ENCODE measurements at regions not wholly inside any gene's neighbourhood (a gene's known extent, or its start where the extent isn't known, plus 50 kb on each side); places are given as distances from the start of the nearest gene placed in this dataset.
"Not testable (repeated sequence)": the region's sequence is repeated elsewhere in the genome, so short reads cannot be mapped to it uniquely, and the experiment has no call there.

DNA sequence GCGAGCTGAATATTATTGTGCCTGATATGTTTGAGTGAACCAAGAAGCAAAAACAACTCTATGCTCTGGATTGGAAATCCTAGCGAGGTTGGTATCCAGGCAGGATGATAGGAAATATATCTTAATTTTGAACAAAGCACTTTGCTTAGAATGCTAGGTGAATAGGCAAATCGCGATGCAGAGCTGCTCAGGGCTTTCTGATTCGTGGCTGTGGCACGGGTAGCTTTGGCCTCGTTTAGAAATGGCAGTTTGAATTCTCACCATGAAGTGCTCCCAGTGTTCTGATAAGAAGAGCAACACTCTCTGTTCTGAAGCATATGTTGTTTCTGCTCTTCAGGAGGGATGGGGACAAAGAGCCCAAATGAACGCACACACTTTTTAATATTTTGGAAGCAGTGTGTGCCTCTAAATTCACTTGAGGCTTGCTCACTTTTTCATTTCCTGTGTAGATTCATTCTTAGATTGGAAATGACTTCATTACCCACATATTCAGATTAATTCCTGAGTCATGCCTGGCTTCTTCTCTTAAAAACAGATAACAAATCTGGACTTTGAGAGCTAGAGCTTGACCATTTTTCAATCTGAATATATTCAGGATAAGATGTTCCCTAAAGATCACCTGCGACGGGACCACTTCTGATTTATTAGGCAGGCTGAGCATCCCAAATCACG is 200.9 kb downstream of the RPAP3 start:
- no peak for DNase-seq (ENCODE audit: low spot score)
- intact Hi-C loops (cut with DNase I) = no loop called here

DNA sequence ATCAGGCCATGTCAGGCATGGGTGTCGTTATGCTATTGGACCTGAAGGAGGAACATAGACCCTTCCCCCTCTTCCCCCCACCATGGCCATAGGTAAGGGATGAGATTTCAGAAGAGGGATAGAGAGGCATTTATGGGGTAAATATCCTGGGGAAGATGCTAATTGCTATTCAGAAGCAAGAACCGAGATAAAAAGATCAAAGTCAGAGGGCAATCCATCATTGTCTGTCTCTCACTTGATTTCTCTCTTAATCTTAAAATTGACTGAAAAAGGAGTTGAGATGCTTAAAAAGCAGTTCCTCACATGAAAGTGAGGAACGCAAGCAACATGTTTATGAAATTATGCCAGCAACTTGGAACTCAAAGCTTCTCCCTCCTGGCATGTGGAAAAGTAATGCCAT is 212.0 kb downstream of the RPAP3 start:
- no peak for DNase-seq (ENCODE audit: low spot score)
- intact Hi-C loops (cut with DNase I) = no loop called here

DNA sequence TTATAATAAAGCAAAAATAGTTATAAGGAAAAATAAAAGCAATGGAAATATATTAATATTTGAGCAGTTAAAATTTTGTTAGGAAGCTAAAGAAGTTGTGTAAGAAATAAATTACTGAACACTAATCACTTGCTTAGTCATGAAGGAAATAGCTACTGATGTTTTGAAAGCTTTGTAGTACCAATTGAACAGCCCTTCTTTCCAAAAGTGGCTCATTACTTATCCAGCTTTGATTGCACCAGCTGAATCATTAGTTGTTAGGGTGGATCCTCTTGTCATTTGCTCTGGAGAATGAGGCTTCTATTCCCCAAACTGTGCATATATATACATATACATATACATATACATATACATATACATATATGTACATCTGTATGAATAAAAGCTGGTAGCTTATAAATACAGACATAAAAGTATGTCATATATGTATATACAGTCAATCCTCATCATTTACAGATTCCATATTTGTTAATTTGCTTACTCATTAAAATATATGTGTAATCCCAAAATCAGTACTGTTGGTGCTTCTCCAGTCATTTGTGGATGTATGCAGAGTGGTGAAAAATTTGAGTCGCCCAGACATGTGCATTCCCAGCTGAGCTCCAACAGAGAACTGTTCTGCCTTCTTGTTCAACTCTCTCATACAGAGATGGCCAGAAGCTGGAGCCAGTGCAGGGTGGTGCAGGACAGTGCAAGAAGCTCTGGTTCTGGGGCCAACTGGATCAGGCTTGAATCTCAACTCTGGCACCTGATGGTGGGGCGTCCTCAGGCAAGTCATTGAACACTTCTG is 214.1 kb downstream of the RPAP3 start:
- DNase-seq (ENCODE audit: low spot score) = no peak
- intact Hi-C loops (cut with DNase I) = no loop called here

DNA sequence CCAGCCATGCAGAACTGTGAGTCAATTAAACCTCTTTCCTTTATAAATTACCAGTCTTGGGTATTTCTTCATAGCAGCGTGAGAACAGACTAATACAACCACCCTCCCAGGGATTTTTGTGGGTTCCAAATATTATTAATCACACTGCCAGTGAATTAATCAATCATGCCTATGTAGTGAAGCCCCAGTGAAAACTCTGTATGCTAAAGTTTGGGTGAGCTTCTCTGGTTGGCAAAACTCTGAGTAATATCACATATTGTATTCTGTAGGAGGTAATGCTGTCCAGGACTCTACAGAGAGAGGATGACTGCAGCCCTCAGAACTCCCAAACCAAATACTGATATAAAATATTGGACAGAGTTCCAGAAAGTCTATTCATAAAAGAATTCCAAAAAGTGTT is 216.9 kb downstream of the RPAP3 start:
- DNase-seq (ENCODE audit: low spot score) = no peak
- intact Hi-C loops (cut with DNase I) = no loop called here

DNA sequence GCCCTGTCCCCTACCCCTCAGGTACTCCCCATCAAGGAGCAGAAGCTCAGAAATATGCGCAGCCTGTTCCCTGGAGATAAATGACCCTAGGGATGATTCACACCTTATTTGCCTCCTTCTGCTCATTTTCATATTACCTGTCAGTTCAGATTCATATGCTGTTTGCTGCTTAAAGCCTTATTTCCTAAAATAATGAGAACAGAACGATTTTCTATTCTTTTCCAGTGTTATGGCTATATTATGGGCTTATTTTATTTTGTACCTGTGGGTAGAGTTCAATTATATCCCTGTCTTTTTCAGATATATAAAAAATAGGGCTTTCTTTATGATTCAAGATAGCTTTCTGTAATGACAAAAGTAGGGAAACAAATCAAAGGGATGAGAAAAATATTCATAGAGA is 224.8 kb downstream of the RPAP3 start:
- intact Hi-C loops (cut with DNase I) = no loop called here
- no peak for DNase-seq (ENCODE audit: low spot score)

DNA sequence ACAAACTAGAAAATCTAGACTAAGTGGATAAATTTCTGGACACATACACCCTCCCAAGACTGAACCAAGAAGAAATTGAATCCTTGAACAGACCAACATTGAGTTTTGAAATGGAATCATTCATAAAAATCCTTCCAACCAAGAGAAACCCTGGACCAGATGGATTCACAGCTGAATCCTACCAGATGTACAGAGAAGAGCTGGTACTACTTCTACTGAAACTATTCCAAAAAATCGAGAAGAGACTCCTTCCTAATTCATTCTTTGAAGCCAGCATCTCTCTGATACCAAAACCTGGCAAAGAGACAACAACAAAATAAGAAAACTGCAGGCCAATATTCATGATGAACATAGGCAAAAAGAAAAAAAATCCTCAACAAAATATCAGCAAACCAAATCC is 227.4 kb downstream of the RPAP3 start:
- no peak for DNase-seq (ENCODE audit: low spot score)
- intact Hi-C loops (cut with DNase I) = no loop called here

DNA sequence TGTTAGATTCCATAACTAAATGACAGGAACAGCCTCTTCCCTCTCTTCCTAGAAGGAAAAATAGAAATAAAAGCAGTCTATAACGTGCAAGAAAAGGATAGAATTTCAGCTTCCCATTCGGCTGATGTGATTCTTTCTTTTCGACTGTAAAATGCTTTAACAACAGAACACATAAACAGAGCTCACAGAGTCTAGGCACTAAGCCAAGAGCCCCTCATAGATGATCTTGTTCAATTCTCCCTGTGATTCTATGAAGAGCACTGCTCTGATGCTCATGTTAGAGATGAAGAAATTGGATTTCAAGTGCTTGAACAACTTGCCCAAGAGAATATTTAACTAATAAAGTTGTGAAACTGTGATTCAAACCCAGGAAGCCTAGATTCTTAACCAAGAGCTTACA is 232.7 kb downstream of the RPAP3 start:
- DNase-seq (ENCODE audit: low spot score) = no peak
- intact Hi-C loops (cut with DNase I) = no loop called here

DNA sequence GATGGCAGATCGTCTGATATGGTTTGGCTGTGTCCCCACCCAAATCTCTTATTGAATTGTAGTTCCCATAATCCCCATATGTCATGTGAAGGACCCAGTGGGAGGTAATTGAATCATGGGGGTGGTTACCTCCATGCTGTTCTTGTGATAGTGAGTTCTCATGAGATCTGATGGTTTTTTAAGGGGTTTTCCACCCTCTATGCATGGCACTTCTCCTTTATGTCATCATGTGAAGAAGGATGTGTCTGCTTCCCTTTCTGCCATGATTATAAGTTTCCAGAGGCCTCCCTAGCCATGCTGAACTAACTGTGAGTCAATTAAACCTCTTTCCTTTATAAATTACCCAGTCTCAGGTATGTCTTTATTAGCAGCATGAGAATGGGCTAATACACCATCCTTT is 235.5 kb downstream of the RPAP3 start:
- intact Hi-C loops (cut with DNase I) = not testable (repeated sequence)

DNA sequence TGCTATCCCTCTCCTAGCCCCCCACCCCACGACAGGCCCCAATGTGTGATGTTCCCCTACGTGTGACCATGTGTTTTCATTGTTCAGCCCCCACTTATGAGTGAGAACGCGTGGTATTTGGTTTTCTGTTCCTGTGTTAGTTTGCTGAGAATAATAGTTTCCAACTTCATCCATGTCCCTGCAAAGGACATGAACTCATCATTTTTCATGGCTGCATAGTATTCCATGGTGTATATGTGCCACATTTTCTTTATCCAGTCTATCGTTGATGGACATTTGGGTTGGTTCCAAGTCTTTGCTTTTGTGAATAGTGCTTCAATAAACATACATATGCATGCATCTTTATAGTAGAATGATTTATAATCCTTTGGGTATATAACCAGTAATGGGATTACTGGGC is 241.9 kb downstream of the RPAP3 start:
- intact Hi-C loops (cut with DNase I); DNase-seq (ENCODE audit: low spot score): not testable (repeated sequence)

More for the DNA sequence above, 235.5 kb downstream of the RPAP3 start:
- DNase-seq (ENCODE audit: low spot score) = not testable (repeated sequence)

DNA sequence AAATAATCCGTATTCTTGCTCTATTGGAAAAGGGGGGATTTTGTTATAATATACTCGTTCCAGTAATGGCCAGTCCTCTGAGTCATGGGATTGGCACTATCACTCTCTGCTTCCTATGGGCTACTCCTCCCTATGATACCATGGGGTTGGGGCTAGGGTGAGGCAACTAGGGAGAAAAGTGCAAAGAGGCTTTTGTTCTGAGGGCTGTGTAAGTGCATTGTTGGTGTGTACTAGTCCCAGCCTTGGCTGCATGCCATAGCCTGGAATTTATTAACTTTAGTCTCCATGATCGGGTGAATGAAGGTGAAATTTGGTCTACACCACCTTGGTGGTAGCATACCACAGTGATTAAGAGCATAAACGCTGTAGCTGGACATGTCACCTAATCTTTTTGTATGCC is 247.6 kb downstream of the RPAP3 start:
- DNase-seq (ENCODE audit: low spot score) = no peak
- intact Hi-C loops (cut with DNase I) = no loop called here

DNA sequence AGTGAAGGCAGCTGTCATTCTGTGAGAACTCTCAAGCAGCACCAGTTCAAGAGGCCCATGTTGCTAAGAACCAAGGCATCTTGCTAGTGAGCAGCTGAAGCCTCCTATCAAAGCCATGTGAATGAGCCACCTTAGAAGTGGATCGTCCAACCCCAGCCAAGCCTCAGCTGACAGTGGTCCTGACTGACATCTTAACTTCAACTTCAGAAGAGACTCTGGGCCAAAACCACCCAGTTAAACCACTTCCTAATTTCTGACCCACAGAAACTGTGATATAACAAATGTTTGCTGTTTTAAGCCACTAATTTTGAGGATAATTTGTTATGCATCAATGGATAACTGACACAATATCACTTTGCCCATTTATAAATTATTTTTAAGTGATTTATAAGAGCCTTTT is 256.0 kb downstream of the RPAP3 start:
- intact Hi-C loops (cut with DNase I) = no loop called here
- DNase-seq (ENCODE audit: low spot score) = no peak

DNA sequence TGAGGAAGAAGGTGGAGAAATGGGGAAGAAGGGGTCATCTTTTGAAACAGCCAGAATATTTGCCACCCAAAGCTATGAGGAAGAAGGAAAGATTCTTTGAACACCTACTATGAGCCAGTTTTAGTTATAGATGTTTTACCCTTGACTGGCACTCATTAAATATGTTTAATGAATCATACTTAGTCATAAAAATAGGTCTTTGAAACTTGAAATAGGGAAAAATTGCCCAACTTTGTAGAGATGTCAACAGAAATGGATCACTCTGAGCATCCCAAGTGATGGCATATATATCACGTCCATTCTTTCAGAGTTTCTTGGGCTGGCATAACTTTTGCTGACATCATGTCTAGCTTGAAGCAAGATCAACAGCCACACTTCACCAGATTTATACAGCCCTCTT is 263.5 kb downstream of the RPAP3 start:
- intact Hi-C loops (cut with DNase I) = no loop called here

DNA sequence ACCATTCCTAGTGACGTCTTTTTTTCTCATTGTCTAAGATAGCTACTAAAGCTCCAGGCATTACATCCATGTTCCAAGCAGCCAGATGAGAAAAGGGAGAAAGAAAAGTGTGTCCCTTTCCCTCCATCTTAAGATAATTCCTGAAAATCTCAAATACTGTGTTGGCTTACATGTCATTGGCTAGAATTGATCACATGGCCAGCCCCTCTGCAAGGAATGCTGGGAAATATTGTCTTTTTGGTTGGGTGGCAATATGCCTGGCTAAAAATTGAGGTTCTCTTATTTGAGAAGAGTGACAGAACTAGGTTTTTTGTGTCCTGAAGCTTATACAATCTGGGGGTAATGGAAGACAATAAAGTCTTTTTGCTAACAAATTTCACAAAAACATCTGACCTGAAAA is 264.3 kb downstream of the RPAP3 start:
- no peak for DNase-seq (ENCODE audit: low spot score)
- intact Hi-C loops (cut with DNase I) = no loop called here

More for the DNA sequence above, 263.5 kb downstream of the RPAP3 start:
- DNase-seq (ENCODE audit: low spot score) = no peak

DNA sequence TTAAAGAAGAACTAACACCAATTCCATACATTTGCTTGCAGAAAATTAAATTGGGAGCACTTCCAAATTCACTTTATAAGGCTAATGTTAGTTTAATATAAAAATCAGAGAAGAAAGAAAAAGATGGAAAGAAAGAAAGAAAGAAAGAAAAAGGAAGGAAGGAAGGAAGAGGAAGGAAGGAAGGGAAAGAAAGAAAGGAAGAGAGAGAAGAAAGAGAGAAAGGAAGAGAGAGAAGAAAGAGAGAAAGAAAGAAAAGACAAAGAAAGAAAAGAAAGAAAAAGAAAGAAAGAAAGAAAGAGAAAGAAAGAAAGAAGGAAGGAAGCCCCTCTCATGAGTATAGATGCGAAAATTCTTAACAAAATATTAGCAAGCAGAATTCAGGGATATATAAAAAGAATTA is 267.7 kb downstream of the RPAP3 start:
- DNase-seq (ENCODE audit: low spot score) = no peak
- intact Hi-C loops (cut with DNase I) = no loop called here

DNA sequence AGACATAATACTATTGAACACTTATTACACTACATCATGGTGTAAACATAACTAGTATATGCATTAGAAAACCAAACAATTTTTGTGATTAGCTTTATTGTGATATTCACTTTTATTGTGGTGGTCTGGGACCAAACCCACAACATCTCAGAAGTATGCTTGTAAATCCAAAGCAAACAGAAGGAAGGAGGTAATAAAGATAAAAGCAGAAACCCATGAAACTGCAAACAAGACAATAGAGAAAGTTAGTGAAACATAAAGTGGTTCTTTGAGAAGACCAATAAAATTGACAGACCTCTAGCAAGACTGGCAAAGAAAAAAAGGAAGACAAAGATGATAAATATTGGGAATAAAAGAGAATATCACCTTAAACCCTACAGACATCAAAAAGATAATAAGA is 268.3 kb downstream of the RPAP3 start:
- no peak for DNase-seq (ENCODE audit: low spot score)
- intact Hi-C loops (cut with DNase I) = no loop called here

DNA sequence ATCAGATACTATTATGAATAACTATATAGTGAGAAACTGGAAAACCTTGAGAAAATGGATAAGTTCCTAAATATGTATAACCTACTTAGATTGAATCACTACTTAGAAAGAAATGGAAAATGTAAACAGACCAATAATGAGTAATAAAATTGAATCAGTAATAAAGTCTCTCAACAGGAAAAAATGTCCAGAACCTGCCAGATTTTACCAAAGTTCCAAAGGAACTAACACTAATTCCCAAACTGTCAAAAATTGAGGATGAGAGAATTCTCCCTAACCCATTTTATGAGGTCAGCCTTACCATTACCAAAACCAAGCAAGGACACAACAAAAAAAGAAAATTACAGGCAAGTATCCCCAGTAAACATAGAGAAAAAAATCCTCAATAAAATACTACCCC is 272.0 kb downstream of the RPAP3 start:
- no peak for DNase-seq (ENCODE audit: low spot score)
- intact Hi-C loops (cut with DNase I) = no loop called here

DNA sequence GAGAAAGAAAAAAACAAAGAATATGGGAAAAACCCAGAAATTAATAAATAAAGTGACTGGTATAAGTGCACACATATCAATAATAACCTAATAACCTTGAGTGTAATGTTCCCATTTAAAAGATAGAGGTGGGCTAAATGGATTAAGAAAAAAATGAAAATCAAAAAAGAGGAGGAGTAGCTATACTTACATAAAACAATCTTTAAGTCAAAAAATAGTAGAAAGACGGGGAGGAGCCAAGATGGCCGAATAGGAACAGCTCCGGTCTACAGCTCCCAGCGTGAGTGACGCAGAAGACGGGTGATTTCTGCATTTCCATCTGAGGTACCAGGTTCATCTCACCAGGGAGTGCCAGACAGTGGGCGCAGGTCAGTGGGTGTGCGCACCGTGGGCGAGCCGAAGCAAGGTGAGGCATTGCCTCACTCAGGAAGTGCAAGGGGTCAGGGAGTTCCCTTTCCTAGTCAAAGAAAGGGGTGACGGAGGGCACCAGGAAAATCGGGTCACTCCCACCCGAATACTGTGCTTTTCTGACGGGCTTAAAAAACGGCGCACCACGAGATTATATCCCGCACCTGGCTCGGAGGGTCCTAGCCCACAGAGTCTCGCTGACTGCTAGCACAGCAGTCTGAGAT is 279.0 kb downstream of the RPAP3 start:
- DNase-seq (ENCODE audit: low spot score); intact Hi-C loops (cut with DNase I): not testable (repeated sequence)

DNA sequence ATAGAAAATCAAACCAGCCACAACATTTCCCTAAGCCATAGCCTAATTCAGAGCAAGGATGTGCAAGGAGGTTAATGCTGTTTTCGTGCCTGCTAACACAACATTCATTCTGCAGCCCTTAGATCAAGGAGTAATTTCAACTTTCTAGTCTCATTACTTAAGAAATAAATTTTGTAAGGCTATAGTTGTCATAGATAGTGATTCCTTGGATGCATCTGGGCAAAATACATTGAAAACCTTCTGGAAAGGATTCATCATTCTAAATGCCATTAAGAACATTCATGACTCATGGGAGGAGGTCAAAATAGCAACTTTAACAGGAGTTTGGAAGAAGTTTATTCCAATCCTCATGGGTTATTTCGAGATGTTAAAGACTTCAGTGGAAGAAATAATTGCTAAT is 283.2 kb downstream of the RPAP3 start:
- intact Hi-C loops (cut with DNase I) = no loop called here
- no peak for DNase-seq (ENCODE audit: low spot score)

DNA sequence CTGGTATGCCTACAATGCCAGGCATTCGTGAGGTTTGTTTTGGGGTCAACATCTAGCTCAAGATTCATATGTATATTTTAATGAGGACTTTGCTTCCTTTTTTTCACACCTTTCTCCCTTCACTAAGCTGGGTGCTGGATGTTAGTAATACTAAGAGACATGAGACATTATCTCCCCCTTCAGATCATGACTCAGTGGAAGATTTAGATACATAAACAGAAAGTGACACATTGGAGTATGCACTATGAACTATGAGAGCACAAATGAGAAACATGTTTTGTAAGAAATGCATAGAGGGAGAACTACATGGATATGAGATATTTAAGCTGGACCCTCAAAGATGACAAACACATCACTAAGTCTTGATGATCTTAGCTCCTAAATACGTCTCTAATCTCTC is 286.3 kb downstream of the RPAP3 start:
- no peak for DNase-seq (ENCODE audit: low spot score)
- intact Hi-C loops (cut with DNase I) = no loop called here

DNA sequence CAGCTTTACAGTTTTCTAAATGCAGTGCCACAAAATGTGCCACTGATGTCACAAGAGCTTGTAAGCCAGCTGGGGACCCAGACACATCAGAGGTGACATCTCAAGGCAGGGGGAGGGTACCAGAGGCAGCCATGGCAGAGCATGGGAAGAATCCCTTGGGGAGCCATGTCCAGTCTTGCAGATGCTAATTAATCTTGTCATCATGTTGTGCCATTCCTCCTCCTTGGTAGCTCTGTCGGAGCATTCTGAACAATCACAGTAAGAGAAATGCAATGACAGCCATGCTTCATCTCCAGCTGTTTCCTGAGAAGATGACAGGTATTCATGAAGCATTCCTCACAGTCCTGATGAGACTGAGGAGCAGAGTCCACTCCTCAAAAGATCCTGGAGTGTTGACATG is 287.9 kb downstream of the RPAP3 start:
- no peak for DNase-seq (ENCODE audit: low spot score)
- intact Hi-C loops (cut with DNase I) = no loop called here

DNA sequence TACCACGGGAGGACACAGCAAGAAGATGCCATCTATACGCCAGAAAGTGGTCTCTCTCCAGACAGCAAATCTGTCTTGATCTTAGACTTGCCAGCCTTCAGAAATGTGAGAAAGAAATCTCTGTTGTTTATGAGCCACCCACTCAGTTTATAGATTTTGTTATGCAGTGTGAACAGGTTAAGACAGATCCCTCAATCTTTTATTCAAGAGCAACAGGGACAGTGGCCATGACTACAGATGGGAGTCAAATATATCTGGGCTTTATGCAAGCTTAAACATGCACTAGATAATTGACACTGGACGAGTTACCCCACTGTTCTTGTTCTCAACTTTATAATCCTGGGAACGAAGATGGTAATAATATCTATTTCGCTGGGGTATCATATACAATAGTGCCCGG is 288.7 kb downstream of the RPAP3 start:
- intact Hi-C loops (cut with DNase I) = no loop called here
- no peak for DNase-seq (ENCODE audit: low spot score)

All from posterior vena cava (tissue), 2 donors.